A549 (cell line): ENCODE measurements at regions not wholly inside any gene's neighbourhood (a gene's known extent, or its start where the extent isn't known, plus 50 kb on each side); places are given as distances from the start of the nearest gene placed in this dataset.

Source experiments
- ATAC-seq, 2 experiments: fragments of 200-7000 bp in 1 of 2; fragments of >200 bp in 1 of 2; cut with Nextera tagmentation in 1 of 2; cut with Tn5 transposase in 1 of 2; 3 replicates each; pipeline versions ENCODE4 v1.8.0 to v1.9.1; 2018 to 2020; ENCODE audit warnings: mild to moderate bottlenecking in 1 of 2, moderate library complexity in 1 of 2
- CTCF ChIA-PET: fragments of 300-600 bp; sonication (Branson Sonifier 250); formaldehyde crosslinking; extraction: SDS; loops from one replicate; lab custom pipeline; 2021; ENCODE audit warnings: antibody characterized with exemption, inconsistent platforms; lab: Yijun Ruan, JAX
- POLR2A ChIA-PET: fragments of 350-600 bp; formaldehyde crosslinking; extraction: SDS; loops from one replicate; lab custom pipeline; 2021; ENCODE audit warnings: antibody characterized with exemption, inconsistent platforms; lab: Yijun Ruan, JAX
- DNase-seq, 2 experiments: peaks; one replicate each; pipeline versions ENCODE4 v3.0.0 to v3.0.0-alpha.2; 2011 to 2016; ENCODE audit warnings: low read depth in 1 of 2, low spot score in 1 of 2
- FAIRE-seq: peaks from 2 replicates; lab custom pipeline; 2011; peaks lifted over from hg19 to GRCh38; lab: Jason Lieb, UNC
- H3K27ac ChIP-seq, 2 experiments: fragments of >200 bp; sonication (Bioruptor Twin); formaldehyde crosslinking; 3 replicates each; pipeline ENCODE4 v1.5.1; 2016 to 2017
- H3K4me1 ChIP-seq: fragments of >200 bp; sonication (Bioruptor Twin); formaldehyde crosslinking; 3 replicates; pipeline ENCODE4 v1.6.1; 2016
- H3K4me2 ChIP-seq: fragments of >200 bp; sonication (Bioruptor Twin); formaldehyde crosslinking; 3 replicates; pipeline ENCODE4 v1.6.1; 2016
- H3K4me3 ChIP-seq: fragments of >200 bp; sonication (Bioruptor Twin); formaldehyde crosslinking; 3 replicates; pipeline ENCODE4 v1.5.1; 2016
- H3K9me3 ChIP-seq: fragments of >200 bp; sonication (Bioruptor Twin); formaldehyde crosslinking; 3 replicates; pipeline ENCODE4 v1.6.1; 2016
- ATOH8 ChIP-seq: fragments of 250-450 bp; sonication (Bioruptor Pico); IDR thresholded peaks from 2 replicates; pipeline ENCODE4 v1.5.0; 2020; ENCODE audit warnings: low read depth, mild to moderate bottlenecking, moderate library complexity
- BHLHE40 ChIP-seq: IDR thresholded peaks from 2 replicates; pipeline ENCODE4 v1.6.1; 2012; ENCODE audit warnings: low read depth, low read length, inconsistent platforms
- CBX2 ChIP-seq: fragments of 200-600 bp; sonication (generic); IDR thresholded peaks from 2 replicates; pipeline ENCODE4 v1.6.1; 2016; ENCODE audit warnings: low read depth, mild to moderate bottlenecking, borderline replicate concordance
- CBX8 ChIP-seq: fragments of 200-600 bp; sonication (generic); IDR thresholded peaks from 2 replicates; pipeline ENCODE4 v1.6.1; 2016
- CEBPB ChIP-seq, 2 experiments: fragments of >200 bp in 1 of 2; sonication (Bioruptor Twin) in 1 of 2; formaldehyde crosslinking in 1 of 2; IDR thresholded peaks; 2 replicates each; pipeline ENCODE4 v1.6.1; 2012 to 2016
- CHD2 ChIP-seq: fragments of 150-350 bp; IDR thresholded peaks from 2 replicates; pipeline ENCODE4 v1.6.1; 2014; ENCODE audit warnings: low read length; ENCODE audit not compliant: partially characterized antibody
- EP300 ChIP-seq, 2 experiments: fragments of >200 bp; sonication (Bioruptor Twin); formaldehyde crosslinking; IDR thresholded peaks; 2 replicates in 1 of 2; 3 replicates in 1 of 2; pipeline ENCODE4 v1.6.1; 2016 to 2017
- FOSB ChIP-seq: fragments of 250-450 bp; sonication (Bioruptor Pico); IDR thresholded peaks from 2 replicates; pipeline ENCODE4 v1.5.0; 2020; ENCODE audit warnings: mild to moderate bottlenecking, moderate library complexity
- HEYL ChIP-seq: fragments of 250-450 bp; sonication (Bioruptor Pico); IDR thresholded peaks from 2 replicates; pipeline ENCODE4 v1.8.0; 2021; ENCODE audit warnings: mild to moderate bottlenecking, moderate library complexity
- HOXA7 ChIP-seq: fragments of 250-450 bp; sonication (Bioruptor Pico); IDR thresholded peaks from 2 replicates; pipeline ENCODE4 v1.5.0; 2020; ENCODE audit warnings: mild to moderate bottlenecking, moderate library complexity
- HOXB13 ChIP-seq: fragments of 250-450 bp; sonication (Bioruptor Pico); IDR thresholded peaks from 2 replicates; pipeline ENCODE4 v1.5.0; 2020; ENCODE audit warnings: low read depth, mild to moderate bottlenecking, moderate library complexity
- JUNB ChIP-seq: fragments of >200 bp; sonication (Bioruptor Twin); formaldehyde crosslinking; IDR thresholded peaks from 2 replicates; pipeline ENCODE4 v1.6.1; 2016
- MYC ChIP-seq: IDR thresholded peaks from 2 replicates; pipeline ENCODE4 v1.6.1; 2012; ENCODE audit warnings: mild to moderate bottlenecking, inconsistent platforms, low read length, improper control_type of control experiment, borderline replicate concordance
- RAD21 ChIP-seq, 2 experiments: fragments of >200 bp in 1 of 2; sonication (Bioruptor Twin) in 1 of 2; formaldehyde crosslinking in 1 of 2; IDR thresholded peaks in 1 of 2; conservative IDR thresholded peaks in 1 of 2; 2 replicates in 1 of 2; 3 replicates in 1 of 2; pipeline ENCODE4 v1.6.1; 2012 to 2018; ENCODE audit warnings: inconsistent platforms in 1 of 2
- RARB ChIP-seq: fragments of 250-450 bp; sonication (Bioruptor Pico); IDR thresholded peaks from 2 replicates; pipeline ENCODE4 v1.8.0; 2021; ENCODE audit warnings: mild to moderate bottlenecking, moderate library complexity
- RFX5 ChIP-seq: fragments of 450-650 bp; IDR thresholded peaks from 2 replicates; pipeline ENCODE4 v1.7.1; 2014; ENCODE audit warnings: antibody characterized with exemption, mild to moderate bottlenecking, moderate library complexity
- SMC3 ChIP-seq: fragments of >200 bp; sonication (Bioruptor Twin); formaldehyde crosslinking; IDR thresholded peaks from 3 replicates; pipeline ENCODE4 v1.6.1; 2018; ENCODE audit warnings: inconsistent platforms
- TP53 ChIP-seq: fragments of 250-450 bp; sonication (Bioruptor Pico); IDR thresholded peaks from 2 replicates; pipeline ENCODE4 v1.5.0; 2021; ENCODE audit warnings: mild to moderate bottlenecking, moderate library complexity
- ZFP36 ChIP-seq: fragments of 450-650 bp; IDR thresholded peaks from 2 replicates; pipeline ENCODE4 v1.6.1; 2014; ENCODE audit warnings: borderline replicate concordance; ENCODE audit not compliant: partially characterized antibody
- WGBS: methylation state at CpG from one replicate; pipeline ENCODE4 v1.1.6; 2017; ENCODE audit errors: missing lambda C conversion rate; 5-methylcytosine and 5-hydroxymethylcytosine counted together
- TF ChIP-seq, protein P1 (sequence below): fragments of 150-350 bp; IDR thresholded peaks from 2 replicates; pipeline ENCODE4 v1.6.1; 2014; ENCODE audit warnings: low read depth, mild to moderate bottlenecking, low read length
- TF ChIP-seq, protein P2 (sequence below): IDR thresholded peaks from 2 replicates; pipeline ENCODE4 v1.6.1; 2012

DNA sequence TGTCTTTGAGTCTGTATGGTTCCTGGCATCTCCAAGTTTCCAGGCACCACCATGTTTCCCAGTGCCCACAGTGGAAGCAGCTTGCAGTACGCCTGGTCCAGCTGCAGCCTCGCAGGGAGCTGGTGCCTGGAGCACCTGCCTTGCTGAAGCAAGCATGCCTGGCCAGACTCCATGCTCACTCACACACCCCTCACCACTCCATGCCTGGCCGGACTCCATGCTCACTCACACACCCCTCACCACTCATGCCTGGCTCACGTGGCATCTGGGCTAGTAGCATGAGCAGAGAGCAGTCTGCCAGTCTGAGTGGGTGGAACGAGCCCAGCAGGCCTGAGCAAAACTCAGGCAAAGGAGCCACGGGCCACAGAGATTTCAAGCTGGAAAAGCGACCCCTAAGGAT is 214.3 kb downstream of the TFAP2C start (continued):
- TF ChIP-seq EP300 (IDR thresholded peaks at IDR 0.05): no peak
- no peak for TF ChIP-seq BHLHE40
- TF ChIP-seq JUNB: no peak
- no peak for TF ChIP-seq SMC3
- no peak for TF ChIP-seq CBX8
- TF ChIP-seq, protein P1, sequence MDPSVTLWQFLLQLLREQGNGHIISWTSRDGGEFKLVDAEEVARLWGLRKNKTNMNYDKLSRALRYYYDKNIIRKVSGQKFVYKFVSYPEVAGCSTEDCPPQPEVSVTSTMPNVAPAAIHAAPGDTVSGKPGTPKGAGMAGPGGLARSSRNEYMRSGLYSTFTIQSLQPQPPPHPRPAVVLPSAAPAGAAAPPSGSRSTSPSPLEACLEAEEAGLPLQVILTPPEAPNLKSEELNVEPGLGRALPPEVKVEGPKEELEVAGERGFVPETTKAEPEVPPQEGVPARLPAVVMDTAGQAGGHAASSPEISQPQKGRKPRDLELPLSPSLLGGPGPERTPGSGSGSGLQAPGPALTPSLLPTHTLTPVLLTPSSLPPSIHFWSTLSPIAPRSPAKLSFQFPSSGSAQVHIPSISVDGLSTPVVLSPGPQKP: no peak
- TF ChIP-seq RAD21 (conservative IDR thresholded peaks at IDR 0.05 in 1 of 2, IDR thresholded peaks at IDR 0.05 in 1 of 2): no peak

- Histone ChIP-seq H3K4me1 (no peaks in the 10 kb centered on the region), H3K9me3 (no peaks in the 10 kb centered on the region), H3K27ac (no peak overlapping the region), H3K4me2 (no peak overlapping the region), H3K4me3 (no peak overlapping the region)
- peak in 1 of 2 experiments; percentile 8; a peak in 1 of 5 replicates for TF ChIP-seq RAD21 (conservative IDR thresholded peaks at IDR 0.05 in 1 of 2, IDR thresholded peaks at IDR 0.05 in 1 of 2)
- TF ChIP-seq RARB (CRISPR knock-in tag): no peak
- ChIA-PET CTCF (interaction anchor here (1.6 kb wide), 2 partner anchors 72 to 214 kb away, joined by 4 to 9 read pairs; partner anchors contain the start of gene TFAP2C), POLR2A (no interaction called here)
- ATAC-seq (peak in 1 of 2 experiments; percentile 74; a peak in 3 of 6 replicates), DNase-seq (peak in 1 of 2 experiments; percentile 33), FAIRE-seq (no peak)
- WGBS: 66% methylated on average over 4 of the region's 4 CpGs
Observed at GRCh38 chr20:56843817-56844216, 214.7 kb downstream of the TFAP2C start.

GRCh38 chr20:56845546-56846086 is 216.5 kb downstream of the TFAP2C start:
- TF ChIP-seq JUNB (no peak), HOXA7 (CRISPR knock-in tag) (no peak), ZFP36 (no peak)
- no peak for FAIRE-seq
- Histone ChIP-seq H3K4me3 (no peak overlapping the region), H3K9me3 (no peaks in the 10 kb centered on the region), H3K27ac (no peak overlapping the region), H3K4me2 (no peak overlapping the region), H3K4me1 (no peaks in the 10 kb centered on the region)
- WGBS: 62% methylated on average over 4 of the region's 4 CpGs
- DNase-seq: no peak
- POLR2A ChIA-PET: no interaction called here
- CTCF ChIA-PET: interaction anchor here (0.8 to 2.0 kb wide), 8 partner anchors 9 to 216 kb away, joined by 3 to 14 read pairs (median 4); no protein-coding TSS in a partner anchor
- ATAC-seq: no peak

DNA sequence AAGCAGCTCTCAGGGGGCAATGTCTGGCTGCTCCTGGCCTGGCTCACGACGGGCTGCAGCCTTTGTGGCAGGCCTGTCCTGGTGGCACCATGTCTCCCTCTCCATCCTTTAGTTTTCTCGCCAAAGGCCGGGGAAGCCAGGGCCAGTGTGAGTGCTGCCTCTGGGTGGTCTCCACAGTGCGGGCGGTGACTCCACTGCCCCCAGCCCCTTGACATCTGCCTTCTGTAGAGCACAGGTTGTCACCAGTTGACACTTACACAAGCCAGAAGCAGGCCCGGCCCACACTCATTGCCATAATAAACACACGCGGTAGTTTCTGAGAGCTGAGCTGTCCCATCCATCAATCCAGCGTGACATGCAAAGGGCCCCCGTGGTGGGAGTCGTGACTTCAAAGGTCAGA is 219.5 kb downstream of the TFAP2C start:
- DNase-seq: no peak
- no peak overlapping the region for H3K27ac ChIP-seq
- TF ChIP-seq CEBPB (IDR thresholded peaks at IDR 0.05) (no peak), TP53 (CRISPR knock-in tag) (no peak), SMC3 (no peak), MYC (no peak)
- TF ChIP-seq, all 56 proteins: peak for 0
- no peak for FAIRE-seq
- CTCF ChIA-PET: interaction anchor here (1.4 kb wide), 1 partner anchor 219 kb away, joined by 3 read pairs; no protein-coding TSS in a partner anchor
- no peaks in the 10 kb centered on the region for H3K4me1 ChIP-seq
- H3K4me3 ChIP-seq: no peak overlapping the region
- ATAC-seq: no peak
- 81% methylated on average over 10 of the region's 12 CpGs for WGBS
- H3K9me3 ChIP-seq: no peaks in the 10 kb centered on the region
- POLR2A ChIA-PET: no interaction called here
- no peak overlapping the region for H3K4me2 ChIP-seq

DNA sequence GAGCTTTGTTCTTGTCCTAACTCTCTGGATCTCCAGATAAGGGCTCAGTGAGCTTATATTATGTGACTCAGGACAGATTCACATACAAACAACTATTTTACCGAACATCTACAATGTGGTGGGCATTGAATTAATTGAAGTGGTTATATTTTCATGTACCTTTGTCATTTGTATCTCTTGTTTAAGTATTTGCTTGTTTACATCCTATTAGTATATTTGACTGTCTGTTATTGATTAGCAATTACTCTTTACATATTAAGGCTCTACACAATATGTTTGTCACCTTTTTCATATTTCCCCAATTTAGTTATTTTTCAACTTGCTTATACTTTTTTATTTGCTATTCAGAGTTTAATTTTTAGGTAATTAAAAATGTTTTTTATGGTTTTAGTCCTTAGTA is 222.4 kb downstream of the TFAP2C start:
- ChIA-PET CTCF (interaction anchor here (1.4 to 1.9 kb wide), 2 partner anchors 12 to 222 kb away, joined by 5 to 6 read pairs; partner anchors contain the start of gene TFAP2C), POLR2A (no interaction called here)
- ATAC-seq (no peak), FAIRE-seq (no peak), DNase-seq (no peak)
- Histone ChIP-seq H3K4me1 (no peaks in the 10 kb centered on the region), H3K4me3 (no peak overlapping the region), H3K4me2 (no peak overlapping the region), H3K27ac (no peak overlapping the region), H3K9me3 (no peaks in the 10 kb centered on the region)
- TF ChIP-seq FOSB (CRISPR knock-in tag) (no peak), HOXB13 (no peak), CHD2 (no peak), CBX2 (no peak), HOXA7 (CRISPR knock-in tag) (no peak), HEYL (CRISPR knock-in tag) (no peak), ATOH8 (CRISPR knock-in tag) (no peak), MYC (no peak), BHLHE40 (no peak), RFX5 (no peak)
- TF ChIP-seq, protein P2, sequence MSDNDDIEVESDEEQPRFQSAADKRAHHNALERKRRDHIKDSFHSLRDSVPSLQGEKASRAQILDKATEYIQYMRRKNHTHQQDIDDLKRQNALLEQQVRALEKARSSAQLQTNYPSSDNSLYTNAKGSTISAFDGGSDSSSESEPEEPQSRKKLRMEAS: no peak
- 92% methylated on average over 1 of the region's 1 CpG for WGBS
